Transverse colon (tissue), 4 donors: ENCODE measurements at regions not wholly inside any gene's neighbourhood (a gene's known extent, or its start where the extent isn't known, plus 50 kb on each side); places are given as distances from the start of the nearest gene placed in this dataset.

Experiments
- DNase-seq: peaks from one replicate; pipeline ENCODE4 v3.0.0-alpha.2; 2019
- H3K27ac ChIP-seq, 4 donors: fragments of 200-600 bp; sonication (generic); 2 replicates each; pipeline ENCODE4 v1.5.1; 2016 to 2018; ENCODE audit warnings: inconsistent platforms in 4 of 4
- H3K27me3 ChIP-seq: fragments of 200-600 bp; sonication (generic); 2 replicates; pipeline ENCODE4 v1.5.1; 2017; ENCODE audit warnings: inconsistent platforms
- H3K36me3 ChIP-seq, 4 donors: fragments of 200-600 bp; sonication (generic); 2 replicates each; pipeline ENCODE4 v1.5.1; 2017 to 2019; ENCODE audit warnings: inconsistent platforms in 4 of 4
- H3K4me1 ChIP-seq, 4 donors: fragments of 200-600 bp; sonication (generic); 2 replicates each; pipeline ENCODE4 v1.5.1; 2017 to 2020; ENCODE audit warnings: inconsistent platforms in 4 of 4
- H3K4me3 ChIP-seq, 4 donors: fragments of 200-600 bp; sonication (generic); 1 replicate in 1 of 4; 2 replicates in 3 of 4; pipeline versions ENCODE4 v1.5.1 to v1.6.1; 2017 to 2019; ENCODE audit warnings: inconsistent platforms in 4 of 4
- H3K9me3 ChIP-seq, 2 donors: fragments of 200-600 bp; sonication (generic); 2 replicates each; pipeline ENCODE4 v1.5.1; 2017 to 2019; ENCODE audit warnings: inconsistent platforms in 2 of 2
- CTCF ChIP-seq, 5 experiments: fragments of 200-600 bp in 3 of 5; fragments of 450-650 bp in 2 of 5; sonication (generic) in 3 of 5; IDR thresholded peaks; 1 replicate in 2 of 5; 2 replicates in 3 of 5; pipeline ENCODE4 v1.5.1; 2016 to 2017; ENCODE audit warnings: antibody characterized with exemption in 5 of 5, inconsistent platforms in 3 of 5, mild to moderate bottlenecking in 2 of 5, moderate library complexity in 1 of 5
- EP300 ChIP-seq: sonication (generic); formaldehyde crosslinking; IDR thresholded peaks from one replicate; pipeline ENCODE4 v1.6.1; 2017; ENCODE audit warnings: antibody characterized with exemption, low read depth
- POLR2A ChIP-seq: fragments of 450-650 bp; IDR thresholded peaks from one replicate; pipeline ENCODE4 v1.6.1; 2016; ENCODE audit warnings: antibody characterized with exemption, mild to moderate bottlenecking, moderate library complexity
- POLR2AphosphoS5 ChIP-seq, 3 donors: sonication (generic); formaldehyde crosslinking; IDR thresholded peaks; one replicate each; pipeline ENCODE4 v1.6.1; 2016; ENCODE audit warnings: antibody characterized with exemption in 3 of 3
- WGBS, 2 donors: methylation state at CpG; one replicate each; pipeline ENCODE4 v1.1.5; 2018; ENCODE audit warnings: low coverage in 1 of 2; 5-methylcytosine and 5-hydroxymethylcytosine counted together
- in situ Hi-C, 4 donors: fragments of 200-750 bp; cut with MboI; loops; one replicate each; pipeline versions ENCODE4 v1.15.0 to v1.15.1; 2017; ENCODE audit warnings: low sequenced_read_pairs in 3 of 4, low pct_ligation_motif_present in 1 of 4, low pct_unique_long_range_greater_than_20kb in 1 of 4
- intact Hi-C: fragments of 100-400 bp; cut with DNase I; formaldehyde crosslinking; loops from one replicate; pipeline ENCODE4 v1.15.1; 2023; ENCODE audit warnings: low total_unique reads

GRCh38 chr1:218575079-218575478, 229.9 kb downstream of the TGFB2 start:
- intact Hi-C loops, result no loop called here
- Histone ChIP-seq H3K27me3 (no peaks in the 10 kb centered on the region), H3K4me3 (no peak overlapping the region), H3K4me1 (no peaks in the 10 kb centered on the region), H3K27ac (no peak overlapping the region), H3K9me3 (no peaks in the 10 kb centered on the region), H3K36me3 (no peaks in the 10 kb centered on the region)
- WGBS, 2 donors, result 65 to 80% methylated on average over 1 of the region's 1 CpG
- DNase-seq, result no peak
- in situ Hi-C loops, result no loop called here
- no peak for TF ChIP-seq POLR2AphosphoS5 (IDR thresholded peaks at IDR 0.05)
- no peak for TF ChIP-seq POLR2A
- TF ChIP-seq EP300, result no peak
- TF ChIP-seq CTCF (IDR thresholded peaks at IDR 0.05), result no peak

- TF ChIP-seq CTCF (IDR thresholded peaks at IDR 0.05) (no peak), POLR2A (no peak), EP300 (no peak), POLR2AphosphoS5 (IDR thresholded peaks at IDR 0.05) (no peak)
- 67 to 74% methylated on average over 1 of the region's 1 CpG for WGBS, 2 donors
- intact Hi-C loops, result no loop called here
These were observed 230.7 kb downstream of the TGFB2 start for GRCh38 chr1:218575856-218576255.

GRCh38 chr1:218582646-218583045, 237.5 kb downstream of the TGFB2 start:
- DNase-seq, result no peak
- H3K4me3 ChIP-seq, result no peak overlapping the region
- H3K27me3 ChIP-seq, result no peaks in the 10 kb centered on the region
- no peak overlapping the region for H3K27ac ChIP-seq
- TF ChIP-seq EP300, result no peak
- TF ChIP-seq CTCF (IDR thresholded peaks at IDR 0.05), result no peak
- no peak for TF ChIP-seq POLR2A
- TF ChIP-seq POLR2AphosphoS5 (IDR thresholded peaks at IDR 0.05), result no peak
- in situ Hi-C loops, result no loop called here
- intact Hi-C loops, result no loop called here
- no peaks in the 10 kb centered on the region for H3K9me3 ChIP-seq
- no peaks in the 10 kb centered on the region for H3K4me1 ChIP-seq
- no peaks in the 10 kb centered on the region for H3K36me3 ChIP-seq

More at GRCh38 chr1:218575856-218576255, 230.7 kb downstream of the TGFB2 start:
- Histone ChIP-seq H3K36me3 (no peaks in the 10 kb centered on the region), H3K4me1 (no peaks in the 10 kb centered on the region), H3K4me3 (no peak overlapping the region), H3K27me3 (no peaks in the 10 kb centered on the region), H3K27ac (no peak overlapping the region), H3K9me3 (no peaks in the 10 kb centered on the region)
- no peak for DNase-seq
- in situ Hi-C loops, result no loop called here

GRCh38 chr1:218584418-218585155, 239.5 kb downstream of the TGFB2 start:
- intact Hi-C loops (no loop called here), in situ Hi-C loops (no loop called here)
- H3K4me1 ChIP-seq, result no peaks in the 10 kb centered on the region
- no peaks in the 10 kb centered on the region for H3K27me3 ChIP-seq
- no peak overlapping the region for H3K4me3 ChIP-seq
- no peaks in the 10 kb centered on the region for H3K9me3 ChIP-seq
- H3K27ac ChIP-seq, result no peak overlapping the region
- TF ChIP-seq POLR2A (no peak), POLR2AphosphoS5 (IDR thresholded peaks at IDR 0.05) (no peak), CTCF (IDR thresholded peaks at IDR 0.05) (no peak), EP300 (no peak)
- no peaks in the 10 kb centered on the region for H3K36me3 ChIP-seq
- WGBS, 2 donors, result 65 to 80% methylated on average over 1 to 2 of the region's 3 CpGs
- DNase-seq, result no peak
